ENCODE measurements at regions not wholly inside any gene's neighbourhood (a gene's known extent, or its start where the extent isn't known, plus 50 kb on each side); places are given as distances from the start of the nearest gene placed in this dataset.

DNA sequence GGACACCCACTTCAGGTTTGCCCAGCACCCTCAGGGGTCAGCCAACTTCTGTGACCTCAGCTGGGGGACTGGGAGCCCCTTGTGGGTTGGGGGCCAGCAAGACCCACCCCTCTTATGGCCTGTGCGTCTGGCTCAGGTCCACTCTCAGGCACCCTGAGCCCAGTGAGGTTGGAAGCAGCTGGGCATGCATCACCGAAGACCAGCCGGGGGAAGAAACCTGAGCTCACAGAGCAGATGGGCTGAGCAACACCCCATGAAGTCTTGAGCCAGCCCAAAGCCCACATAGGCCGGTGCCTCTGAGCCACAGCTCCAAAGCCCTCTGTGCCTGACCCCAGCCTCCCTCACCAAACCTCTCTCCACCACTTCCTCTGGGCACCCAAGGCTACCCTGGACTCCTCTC lies 166.7 kb downstream of the RBFOX3 start:
- Mint-ChIP-seq H3K36me3 (peaks cover 4% of the 10 kb centered on the region), H3K27me3 (ENCODE audit: low read depth) (no peaks in the 10 kb centered on the region), H3K9me3 (peaks cover 6% of the 10 kb centered on the region), H3K27ac (no peak overlapping the region), H3K4me3 (no peak overlapping the region), H3K4me1 (no peaks in the 10 kb centered on the region)
- ChIA-PET CTCF (no interaction called here), POLR2A (no interaction called here)
- TF ChIP-seq ZNF396 (CRISPR knock-in tag; IDR thresholded peaks at IDR 0.05; ENCODE audit: borderline replicate concordance) (no peak), RORB (CRISPR knock-in tag; IDR thresholded peaks at IDR 0.05) (no peak), ZNF121 (CRISPR knock-in tag; IDR thresholded peaks at IDR 0.05) (no peak), NFYB (CRISPR knock-in tag; conservative IDR thresholded peaks at IDR 0.05; ENCODE audit: low read depth) (no peak), TEAD1 (CRISPR knock-in tag; IDR thresholded peaks at IDR 0.05) (no peak)
- TF ChIP-seq, protein P1, sequence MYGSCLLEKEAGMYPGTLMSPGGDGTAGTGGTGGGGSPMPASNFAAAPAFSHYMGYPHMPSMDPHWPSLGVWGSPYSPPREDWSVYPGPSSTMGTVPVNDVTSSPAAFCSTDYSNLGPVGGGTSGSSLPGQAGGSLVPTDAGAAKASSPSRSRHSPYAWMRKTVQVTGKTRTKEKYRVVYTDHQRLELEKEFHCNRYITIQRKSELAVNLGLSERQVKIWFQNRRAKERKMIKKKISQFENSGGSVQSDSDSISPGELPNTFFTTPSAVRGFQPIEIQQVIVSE (CRISPR knock-in tag; IDR thresholded peaks at IDR 0.05; ENCODE audit: borderline replicate concordance) = no peak
- TF ChIP-seq, protein P2, sequence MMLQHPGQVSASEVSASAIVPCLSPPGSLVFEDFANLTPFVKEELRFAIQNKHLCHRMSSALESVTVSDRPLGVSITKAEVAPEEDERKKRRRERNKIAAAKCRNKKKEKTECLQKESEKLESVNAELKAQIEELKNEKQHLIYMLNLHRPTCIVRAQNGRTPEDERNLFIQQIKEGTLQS (CRISPR knock-in tag; conservative IDR thresholded peaks at IDR 0.05) = no peak
- ATAC-seq (no peak), DNase-seq (ENCODE audit: low spot score) (no peak)

DNA sequence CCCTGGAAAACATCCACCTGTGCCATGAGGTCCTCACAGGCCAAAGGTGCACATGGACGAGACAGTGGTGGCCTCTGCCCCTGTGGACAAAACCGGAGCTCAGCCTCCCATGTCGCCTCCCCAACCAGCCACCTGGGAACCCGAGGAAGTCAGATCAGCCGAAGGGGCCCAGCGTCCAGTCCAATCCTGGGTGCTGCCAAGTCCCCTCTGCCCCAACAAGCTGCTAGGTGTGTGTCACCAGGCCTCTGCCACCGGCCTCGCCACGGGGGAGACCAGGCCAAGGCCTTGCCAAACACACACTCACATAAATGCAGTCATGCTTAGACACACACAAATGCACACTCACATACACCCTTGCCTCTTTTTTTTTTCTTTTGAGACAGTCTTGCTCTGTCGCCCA lies 167.8 kb downstream of the RBFOX3 start:
- DNase-seq (ENCODE audit: low spot score) (no peak), ATAC-seq (no peak)
- no peaks in the 10 kb centered on the region for H3K4me1 Mint-ChIP-seq
- H3K36me3 Mint-ChIP-seq = peaks cover 4% of the 10 kb centered on the region
- POLR2A ChIA-PET = no interaction called here
- H3K4me3 Mint-ChIP-seq = no peak overlapping the region
- H3K27ac Mint-ChIP-seq = no peak overlapping the region
- H3K27me3 Mint-ChIP-seq (ENCODE audit: low read depth) = no peaks in the 10 kb centered on the region
- TF ChIP-seq ZNF416 (CRISPR knock-in tag; IDR thresholded peaks at IDR 0.05) (no peak), TP53 (CRISPR knock-in tag; IDR thresholded peaks at IDR 0.05) (no peak), KAT7 (CRISPR knock-in tag; IDR thresholded peaks at IDR 0.05; ENCODE audit: borderline replicate concordance) (no peak), USF2 (CRISPR knock-in tag; IDR thresholded peaks at IDR 0.05) (no peak), ZNF425 (CRISPR knock-in tag; conservative IDR thresholded peaks at IDR 0.05) (no peak), RORB (CRISPR knock-in tag; IDR thresholded peaks at IDR 0.05) (no peak), ZNF138 (CRISPR knock-in tag; conservative IDR thresholded peaks at IDR 0.05) (no peak), HMGA2 (CRISPR knock-in tag; IDR thresholded peaks at IDR 0.05) (no peak), ZNF232 (CRISPR knock-in tag; IDR thresholded peaks at IDR 0.05) (no peak), ETV6 (CRISPR knock-in tag; IDR thresholded peaks at IDR 0.05) (no peak), ERG (CRISPR knock-in tag; IDR thresholded peaks at IDR 0.05) (no peak), ARID4B (CRISPR knock-in tag; IDR thresholded peaks at IDR 0.05; ENCODE audit: borderline replicate concordance) (no peak)
- TF ChIP-seq, protein P3, sequence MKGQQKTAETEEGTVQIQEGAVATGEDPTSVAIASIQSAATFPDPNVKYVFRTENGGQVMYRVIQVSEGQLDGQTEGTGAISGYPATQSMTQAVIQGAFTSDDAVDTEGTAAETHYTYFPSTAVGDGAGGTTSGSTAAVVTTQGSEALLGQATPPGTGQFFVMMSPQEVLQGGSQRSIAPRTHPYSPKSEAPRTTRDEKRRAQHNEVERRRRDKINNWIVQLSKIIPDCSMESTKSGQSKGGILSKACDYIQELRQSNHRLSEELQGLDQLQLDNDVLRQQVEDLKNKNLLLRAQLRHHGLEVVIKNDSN (CRISPR knock-in tag; IDR thresholded peaks at IDR 0.05) = no peak
- TF ChIP-seq, protein P4, sequence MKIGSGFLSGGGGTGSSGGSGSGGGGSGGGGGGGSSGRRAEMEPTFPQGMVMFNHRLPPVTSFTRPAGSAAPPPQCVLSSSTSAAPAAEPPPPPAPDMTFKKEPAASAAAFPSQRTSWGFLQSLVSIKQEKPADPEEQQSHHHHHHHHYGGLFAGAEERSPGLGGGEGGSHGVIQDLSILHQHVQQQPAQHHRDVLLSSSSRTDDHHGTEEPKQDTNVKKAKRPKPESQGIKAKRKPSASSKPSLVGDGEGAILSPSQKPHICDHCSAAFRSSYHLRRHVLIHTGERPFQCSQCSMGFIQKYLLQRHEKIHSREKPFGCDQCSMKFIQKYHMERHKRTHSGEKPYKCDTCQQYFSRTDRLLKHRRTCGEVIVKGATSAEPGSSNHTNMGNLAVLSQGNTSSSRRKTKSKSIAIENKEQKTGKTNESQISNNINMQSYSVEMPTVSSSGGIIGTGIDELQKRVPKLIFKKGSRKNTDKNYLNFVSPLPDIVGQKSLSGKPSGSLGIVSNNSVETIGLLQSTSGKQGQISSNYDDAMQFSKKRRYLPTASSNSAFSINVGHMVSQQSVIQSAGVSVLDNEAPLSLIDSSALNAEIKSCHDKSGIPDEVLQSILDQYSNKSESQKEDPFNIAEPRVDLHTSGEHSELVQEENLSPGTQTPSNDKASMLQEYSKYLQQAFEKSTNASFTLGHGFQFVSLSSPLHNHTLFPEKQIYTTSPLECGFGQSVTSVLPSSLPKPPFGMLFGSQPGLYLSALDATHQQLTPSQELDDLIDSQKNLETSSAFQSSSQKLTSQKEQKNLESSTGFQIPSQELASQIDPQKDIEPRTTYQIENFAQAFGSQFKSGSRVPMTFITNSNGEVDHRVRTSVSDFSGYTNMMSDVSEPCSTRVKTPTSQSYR (CRISPR knock-in tag; IDR thresholded peaks at IDR 0.05) = no peak
- CTCF ChIA-PET = interaction anchor here (0.7 to 1.1 kb wide), 3 partner anchors 42 to 299 kb away, joined by 3 to 7 read pairs (median 6); no protein-coding TSS in a partner anchor
- peaks cover 4% of the 10 kb centered on the region for H3K9me3 Mint-ChIP-seq

Measured in WTC11 (cell line).